IMR-90 (cell line): ENCODE measurements at regions not wholly inside any gene's neighbourhood (a gene's known extent, or its start where the extent isn't known, plus 50 kb on each side); places are given as distances from the start of the nearest gene placed in this dataset.

Experiments used
- ATAC-seq: fragments of 200-7000 bp; cut with Tn5 transposase; 2 replicates; pipeline ENCODE4 v1.9.1; 2020; ENCODE audit warnings: low read depth, mild to moderate bottlenecking, moderate library complexity
- BruUV-seq: library from RNA; stranded (reverse); fragments of 400-500 nt; replicated peaks from 2 replicates; lab custom pipeline; 2021; lab: Mats Ljungman, UMichigan
- CTCF ChIA-PET: fragments of 300-600 bp; formaldehyde crosslinking; extraction: SDS; loops from one replicate; lab custom pipeline; 2021; ENCODE audit warnings: antibody characterized with exemption; lab: Yijun Ruan, JAX
- POLR2A ChIA-PET: fragments of 300-600 bp; sonication (Branson Sonifier 250); formaldehyde crosslinking; loops from one replicate; lab custom pipeline; 2022; ENCODE audit warnings: antibody characterized with exemption; ENCODE audit not compliant: unreplicated experiment; lab: Charles Lee
- DNase-seq: peaks from one replicate; pipeline ENCODE4 v3.0.0; 2013
- H2AFZ ChIP-seq: replicated peaks from 2 replicates; pipeline ENCODE3; 2013; ENCODE audit warnings: low read length, mild to moderate bottlenecking; ENCODE audit not compliant: poor library complexity
- H2AK5ac ChIP-seq: 2 replicates; pipeline ENCODE4 v1.6.1; 2013; ENCODE audit warnings: low read depth, low read length, inconsistent platforms
- H2AK9ac ChIP-seq: replicated peaks from 2 replicates; pipeline ENCODE3; 2013; ENCODE audit warnings: mild to moderate bottlenecking, low read depth, low read length, moderate library complexity; ENCODE audit not compliant: poor library complexity
- H2BK120ac ChIP-seq: 2 replicates; pipeline ENCODE4 v1.6.1; 2013; ENCODE audit warnings: low read depth, low read length, inconsistent platforms
- H2BK15ac ChIP-seq: 3 replicates; pipeline ENCODE4 v1.6.1; 2013; ENCODE audit warnings: low read depth, low read length, inconsistent platforms
- H2BK20ac ChIP-seq: 2 replicates; pipeline ENCODE4 v1.6.1; 2013; ENCODE audit warnings: low read depth, mild to moderate bottlenecking, inconsistent platforms, low read length, moderate library complexity
- H2BK5ac ChIP-seq: 2 replicates; pipeline ENCODE4 v1.6.1; 2013; ENCODE audit warnings: mild to moderate bottlenecking, low read depth, low read length, inconsistent platforms; ENCODE audit not compliant: poor library complexity, severe bottlenecking
- H3K14ac ChIP-seq: replicated peaks from 2 replicates; pipeline ENCODE4 v1.6.1; 2013; ENCODE audit warnings: low read depth, low read length, inconsistent platforms
- H3K18ac ChIP-seq: 2 replicates; pipeline ENCODE4 v1.6.1; 2013; ENCODE audit warnings: low read depth, low read length, control low read depth
- H3K23ac ChIP-seq: 2 replicates; pipeline ENCODE4 v1.6.1; 2013; ENCODE audit warnings: low read depth, low read length, inconsistent platforms
- H3K27ac ChIP-seq: 2 replicates; pipeline ENCODE4 v1.5.1; 2013; ENCODE audit warnings: mild to moderate bottlenecking, control low read depth, low read length; ENCODE audit not compliant: insufficient read depth
- H3K27me3 ChIP-seq: 2 replicates; pipeline ENCODE4 v1.6.1; 2013; ENCODE audit warnings: low read length; ENCODE audit not compliant: control insufficient read depth, insufficient read depth
- H3K36me3 ChIP-seq: 2 replicates; pipeline ENCODE4 v1.6.1; 2013; ENCODE audit warnings: low read length, mixed read lengths; ENCODE audit not compliant: control insufficient read depth, insufficient read depth
- H3K4ac ChIP-seq: 2 replicates; pipeline ENCODE4 v1.6.1; 2013; ENCODE audit warnings: low read depth, low read length, inconsistent platforms
- H3K4me1 ChIP-seq: 2 replicates; pipeline ENCODE4 v1.6.1; 2013; ENCODE audit warnings: low read length, mixed read lengths; ENCODE audit not compliant: control insufficient read depth, insufficient read depth
- H3K4me2 ChIP-seq: 2 replicates; pipeline ENCODE4 v1.6.1; 2013; ENCODE audit warnings: low read depth, mild to moderate bottlenecking, control low read depth, low read length, moderate library complexity
- H3K4me3 ChIP-seq: 2 replicates; pipeline ENCODE4 v1.5.1; 2013; ENCODE audit warnings: low read depth, mild to moderate bottlenecking, control low read depth, low read length, moderate library complexity; ENCODE audit not compliant: insufficient read depth
- H3K56ac ChIP-seq: 2 replicates; pipeline ENCODE4 v1.6.1; 2013; ENCODE audit warnings: low read length, inconsistent platforms; ENCODE audit not compliant: insufficient read depth; ENCODE audit errors: extremely low read depth
- H3K79me1 ChIP-seq, 2 experiments: 2 replicates each; pipeline ENCODE4 v1.6.1; 2013; ENCODE audit warnings: low read length in 2 of 2, inconsistent platforms in 1 of 2, low read depth in 1 of 2
- H3K9ac ChIP-seq: 2 replicates; pipeline ENCODE4 v1.6.1; 2013; ENCODE audit warnings: low read depth, low read length, control low read depth
- H3K9me1 ChIP-seq: 2 replicates; pipeline ENCODE4 v1.6.1; 2013; ENCODE audit warnings: low read length, inconsistent platforms; ENCODE audit not compliant: insufficient read depth
- H3K9me3 ChIP-seq: 2 replicates; pipeline ENCODE4 v1.6.1; 2013; ENCODE audit warnings: low read length; ENCODE audit not compliant: control insufficient read depth, insufficient read depth
- H4K20me1 ChIP-seq: 2 replicates; pipeline ENCODE4 v1.6.1; 2013; ENCODE audit warnings: low read length, inconsistent platforms; ENCODE audit not compliant: insufficient read depth
- H4K5ac ChIP-seq: 2 replicates; pipeline ENCODE4 v1.6.1; 2013; ENCODE audit warnings: mild to moderate bottlenecking, low read depth, low read length, control low read depth
- H4K8ac ChIP-seq, 2 experiments: 2 replicates each; pipeline ENCODE4 v1.6.1; 2013; ENCODE audit warnings: low read depth in 2 of 2, low read length in 2 of 2, control low read depth in 1 of 2, inconsistent platforms in 1 of 2
- H4K91ac ChIP-seq: 2 replicates; pipeline ENCODE4 v1.6.1; 2013; ENCODE audit warnings: low read depth, low read length, inconsistent platforms; ENCODE audit not compliant: insufficient read depth
- CTCF ChIP-seq: conservative IDR thresholded peaks from 2 replicates; pipeline ENCODE4 v1.5.1; 2012; ENCODE audit warnings: mild to moderate bottlenecking, low read depth, low read length, improper control_type of control experiment
- MAZ ChIP-seq: IDR thresholded peaks from 2 replicates; pipeline ENCODE4 v1.6.1; 2012; ENCODE audit warnings: low read depth, mild to moderate bottlenecking, low read length, improper control_type of control experiment, moderate library complexity, borderline replicate concordance
- USF2 ChIP-seq: fragments of 150-350 bp; IDR thresholded peaks from 2 replicates; pipeline ENCODE4 v1.6.1; 2017; ENCODE audit warnings: mild to moderate bottlenecking, antibody characterized with exemption, low read length, low read depth
- WGBS, 2 experiments: methylation state at CpG; one replicate each; pipeline versions ENCODE4 v1.1.5 to v1.1.7; 2013; ENCODE audit warnings: missing lambda C conversion rate in 2 of 2; ENCODE audit not compliant: insufficient read length in 1 of 2; ENCODE audit errors: extremely low coverage in 2 of 2; 5-methylcytosine and 5-hydroxymethylcytosine counted together
- dilution Hi-C: fragments of 300-500 bp; cut with HindIII; formaldehyde crosslinking; loops from one replicate; pipeline ENCODE4 v1.14.3; 2018; ENCODE audit warnings: low sequenced_read_pairs; ENCODE audit not compliant: unreplicated experiment
- in situ Hi-C: fragments of 300-500 bp; cut with MboI; formaldehyde crosslinking; loops from 3 replicates; pipeline ENCODE4 v1.14.3; 2019; ENCODE audit warnings: low sequenced_read_pairs, inconsistent platforms, mixed read lengths
- intact Hi-C: fragments of 100-400 bp; cut with micrococcal nuclease; formaldehyde crosslinking; loops from 2 replicates; pipeline ENCODE4 v1.10.0; 2022

GRCh38 chr3:127068871-127069270 is 86.0 kb downstream of the PLXNA1 start:
- TF ChIP-seq USF2: no peak
- TF ChIP-seq CTCF: no peak
- TF ChIP-seq MAZ: no peak
- Histone ChIP-seq H2AK9ac (no peak overlapping the region), H3K56ac (no peak overlapping the region), H2BK20ac (no peak overlapping the region), H2AFZ (no peak overlapping the region), H3K9me1 (no peaks in the 10 kb centered on the region), H2AK5ac (no peak overlapping the region), H3K27ac (no peak overlapping the region), H3K4ac (no peak overlapping the region), H2BK120ac (no peak overlapping the region), H3K27me3 (peaks cover 30% of the 10 kb centered on the region), H3K9ac (no peak overlapping the region), H4K5ac (no peak overlapping the region), H2BK5ac (no peak overlapping the region), H4K8ac (no peak overlapping the region), H3K4me3 (no peak overlapping the region), H3K4me2 (no peak overlapping the region), H3K14ac (no peak overlapping the region), H4K20me1 (no peaks in the 10 kb centered on the region), H3K18ac (no peak overlapping the region), H3K9me3 (no peaks in the 10 kb centered on the region), H2BK15ac (no peak overlapping the region), H3K4me1 (0 out of 2 replicates have a peak, but pooled peaks cover 2% of the 10 kb centered on the region), H3K23ac (no peak overlapping the region), H3K36me3 (no peaks in the 10 kb centered on the region), H4K91ac (no peak overlapping the region), H3K79me1 (no peaks in the 10 kb centered on the region)
- in situ Hi-C loops: no loop called here
- 90% methylated on average over 5 of the region's 9 CpGs; no CpG with 5 or more reads in 1 of the 2 experiments for WGBS, 2 experiments
- intact Hi-C loops: no loop called here
- ATAC-seq: no peak
- CTCF ChIA-PET: no interaction called here
- no TSS peak for BruUV-seq
- no peak for DNase-seq
- dilution Hi-C loops: no loop called here
- POLR2A ChIA-PET: no interaction called here
